ENCODE measurements at regions not wholly inside any gene's neighbourhood (a gene's known extent, or its start where the extent isn't known, plus 50 kb on each side); places are given as distances from the start of the nearest gene placed in this dataset.

DNA sequence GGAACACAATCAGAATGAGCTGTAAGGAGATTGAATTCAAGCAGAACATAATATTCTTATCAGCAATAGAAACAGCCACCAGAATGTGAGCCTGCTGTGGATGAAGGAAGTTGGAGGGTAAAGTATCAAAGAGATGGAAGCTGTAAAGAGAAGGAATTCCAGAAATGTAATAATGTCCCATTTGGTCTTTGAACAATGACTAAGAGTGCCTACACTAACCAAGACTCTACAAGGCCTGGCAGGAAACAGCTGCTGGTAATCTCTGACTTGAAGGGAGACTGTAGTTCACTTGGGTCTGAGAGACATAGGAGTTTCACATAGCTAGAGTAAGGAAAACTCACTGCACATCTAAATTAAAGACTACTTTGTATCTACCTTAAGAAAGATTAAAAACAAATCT lies 1176.0 kb upstream of the ALCAM start:
- TF ChIP-seq, protein P1, sequence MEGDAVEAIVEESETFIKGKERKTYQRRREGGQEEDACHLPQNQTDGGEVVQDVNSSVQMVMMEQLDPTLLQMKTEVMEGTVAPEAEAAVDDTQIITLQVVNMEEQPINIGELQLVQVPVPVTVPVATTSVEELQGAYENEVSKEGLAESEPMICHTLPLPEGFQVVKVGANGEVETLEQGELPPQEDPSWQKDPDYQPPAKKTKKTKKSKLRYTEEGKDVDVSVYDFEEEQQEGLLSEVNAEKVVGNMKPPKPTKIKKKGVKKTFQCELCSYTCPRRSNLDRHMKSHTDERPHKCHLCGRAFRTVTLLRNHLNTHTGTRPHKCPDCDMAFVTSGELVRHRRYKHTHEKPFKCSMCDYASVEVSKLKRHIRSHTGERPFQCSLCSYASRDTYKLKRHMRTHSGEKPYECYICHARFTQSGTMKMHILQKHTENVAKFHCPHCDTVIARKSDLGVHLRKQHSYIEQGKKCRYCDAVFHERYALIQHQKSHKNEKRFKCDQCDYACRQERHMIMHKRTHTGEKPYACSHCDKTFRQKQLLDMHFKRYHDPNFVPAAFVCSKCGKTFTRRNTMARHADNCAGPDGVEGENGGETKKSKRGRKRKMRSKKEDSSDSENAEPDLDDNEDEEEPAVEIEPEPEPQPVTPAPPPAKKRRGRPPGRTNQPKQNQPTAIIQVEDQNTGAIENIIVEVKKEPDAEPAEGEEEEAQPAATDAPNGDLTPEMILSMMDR (IDR thresholded peaks at IDR 0.05) = no peak
- TF ChIP-seq POLR2AphosphoS5 (IDR thresholded peaks at IDR 0.05; ENCODE audit: insufficient read depth in 1 of 2, low read depth in 1 of 2) = no peak
- no peak for TF ChIP-seq POLR2A (IDR thresholded peaks at IDR 0.05)
